GM12892 (cell line): ENCODE measurements at regions not wholly inside any gene's neighbourhood (a gene's known extent, or its start where the extent isn't known, plus 50 kb on each side); places are given as distances from the start of the nearest gene placed in this dataset.

Source experiments
- DNase-seq: peaks from one replicate; pipeline ENCODE4 v3.0.0; 2011; ENCODE audit not compliant: insufficient read length
- FAIRE-seq: peaks from 2 replicates; lab custom pipeline; 2011; peaks lifted over from hg19 to GRCh38; lab: Jason Lieb, UNC
- POLR2A ChIP-seq: IDR thresholded peaks from 2 replicates; pipeline ENCODE4 v1.6.1; 2011; ENCODE audit warnings: low read depth, low read length, control low read depth
- POLR2AphosphoS5 ChIP-seq: IDR thresholded peaks from 2 replicates; pipeline ENCODE4 v1.6.1; 2011; ENCODE audit warnings: low read depth, low read length, control low read depth
- TAF1 ChIP-seq: IDR thresholded peaks from 2 replicates; pipeline ENCODE4 v1.6.1; 2011; ENCODE audit warnings: low read depth, mild to moderate bottlenecking, control low read depth, low read length, borderline replicate concordance

GRCh38 chr5:135106610-135107471, 72.8 kb upstream of the PITX1 start:
- DNase-seq, result no peak
- TF ChIP-seq POLR2A, result no peak
- no peak for TF ChIP-seq TAF1
- no peak for TF ChIP-seq POLR2AphosphoS5
- no peak for FAIRE-seq

- DNase-seq (no peak), FAIRE-seq (no peak)
- no peak for TF ChIP-seq POLR2A
- no peak for TF ChIP-seq POLR2AphosphoS5
- TF ChIP-seq TAF1, result no peak
These were observed 72.1 kb upstream of the PITX1 start for GRCh38 chr5:135106136-135106535.

- no peak for DNase-seq
- FAIRE-seq, result no peak
- TF ChIP-seq POLR2AphosphoS5 (no peak), POLR2A (no peak), TAF1 (no peak)
These were observed 71.1 kb upstream of the PITX1 start for GRCh38 chr5:135105105-135105484.

GRCh38 chr5:135103575-135103853, 69.5 kb upstream of the PITX1 start:
- FAIRE-seq, result no peak
- TF ChIP-seq TAF1 (no peak), POLR2AphosphoS5 (no peak), POLR2A (no peak)
- DNase-seq, result no peak

GRCh38 chr5:135102716-135103574, 68.9 kb upstream of the PITX1 start:
- TF ChIP-seq POLR2AphosphoS5 (no peak), TAF1 (no peak), POLR2A (no peak)
- no peak for DNase-seq
- no peak for FAIRE-seq

GRCh38 chr5:135100431-135100830, 66.4 kb upstream of the PITX1 start:
- no peak for DNase-seq
- no peak for TF ChIP-seq POLR2A
- no peak for TF ChIP-seq TAF1
- TF ChIP-seq POLR2AphosphoS5, result no peak

GRCh38 chr5:135100011-135100410, 66.0 kb upstream of the PITX1 start:
- DNase-seq, result no peak
- TF ChIP-seq POLR2A (no peak), TAF1 (no peak), POLR2AphosphoS5 (no peak)
- FAIRE-seq, result no peak

More at GRCh38 chr5:135100431-135100830, 66.4 kb upstream of the PITX1 start:
- no peak for FAIRE-seq

GRCh38 chr5:135097390-135097789, 63.4 kb upstream of the PITX1 start:
- DNase-seq, result no peak
- no peak for FAIRE-seq
- TF ChIP-seq TAF1 (no peak), POLR2AphosphoS5 (no peak), POLR2A (no peak)

GRCh38 chr5:135095871-135096270, 61.8 kb upstream of the PITX1 start:
- DNase-seq (no peak), FAIRE-seq (no peak)
- TF ChIP-seq POLR2AphosphoS5, result no peak
- TF ChIP-seq POLR2A, result no peak
- no peak for TF ChIP-seq TAF1

- no peak for DNase-seq
- TF ChIP-seq POLR2AphosphoS5 (no peak), TAF1 (no peak), POLR2A (no peak)
- FAIRE-seq, result no peak
These were observed 61.2 kb upstream of the PITX1 start for GRCh38 chr5:135095052-135095715.
